WTC11 (cell line): ENCODE measurements at regions not wholly inside any gene's neighbourhood (a gene's known extent, or its start where the extent isn't known, plus 50 kb on each side); places are given as distances from the start of the nearest gene placed in this dataset.

Experiments used
- ATAC-seq: fragments of 200-7000 bp; cut with Tn5 transposase; 2 replicates; pipeline ENCODE4 v1.10.0; 2021; ENCODE audit warnings: mild to moderate bottlenecking, moderate library complexity
- CTCF ChIA-PET: fragments of 300-600 bp; sonication (Branson Sonifier 250); formaldehyde crosslinking; loops from one replicate; lab custom pipeline; 2021; ENCODE audit warnings: antibody characterized with exemption; lab: Charles Lee
- POLR2A ChIA-PET: fragments of 350-600 bp; sonication (Branson Sonifier 250); formaldehyde crosslinking; loops from one replicate; lab custom pipeline; 2021; ENCODE audit warnings: antibody characterized with exemption; lab: Charles Lee
- DNase-seq: peaks from one replicate; pipeline ENCODE4 v3.0.0; 2021; ENCODE audit warnings: low spot score
- H3K27ac Mint-ChIP-seq: 2 replicates; pipeline ENCODE4 v1.8.0; 2021; ENCODE audit warnings: mixed read lengths
- H3K27me3 Mint-ChIP-seq: 2 replicates; pipeline ENCODE4 v1.8.0; 2021; ENCODE audit warnings: low read depth, mild to moderate bottlenecking, moderate library complexity, mixed read lengths
- H3K36me3 Mint-ChIP-seq: 2 replicates; pipeline ENCODE4 v1.8.0; 2021; ENCODE audit warnings: mixed read lengths
- H3K4me1 Mint-ChIP-seq: 2 replicates; pipeline ENCODE4 v1.8.0; 2022; ENCODE audit warnings: mixed read lengths
- H3K4me3 Mint-ChIP-seq: 2 replicates; pipeline ENCODE4 v1.8.0; 2021; ENCODE audit warnings: mild to moderate bottlenecking, moderate library complexity, mixed read lengths
- H3K9me3 Mint-ChIP-seq: 2 replicates; pipeline ENCODE4 v1.8.0; 2021; ENCODE audit warnings: mixed read lengths
- IRF2 ChIP-seq: sonication (generic); formaldehyde crosslinking; IDR thresholded peaks from 2 replicates; pipeline ENCODE4 v1.8.0; 2022; ENCODE audit warnings: low read depth, missing genetic modification reagents, borderline replicate concordance
- RELA ChIP-seq: sonication (generic); formaldehyde crosslinking; IDR thresholded peaks from 2 replicates; pipeline ENCODE4 v1.8.1; 2022; ENCODE audit warnings: missing genetic modification reagents, mild to moderate bottlenecking, borderline replicate concordance
- TF ChIP-seq, protein P1 (sequence below): sonication (generic); formaldehyde crosslinking; IDR thresholded peaks from 2 replicates; pipeline ENCODE4 v1.8.1; 2022; ENCODE audit warnings: low read depth, mild to moderate bottlenecking, moderate library complexity, missing genetic modification reagents, borderline replicate concordance
- TF ChIP-seq, protein P2 (sequence below): fragments of 250-450 bp; sonication (Bioruptor Pico); IDR thresholded peaks from 2 replicates; pipeline ENCODE4 v1.9.0; 2021; ENCODE audit warnings: mild to moderate bottlenecking, borderline replicate concordance
- TF ChIP-seq, protein P3 (sequence below): sonication (generic); formaldehyde crosslinking; IDR thresholded peaks from 2 replicates; pipeline ENCODE4 v1.8.1; 2022; ENCODE audit warnings: missing genetic modification reagents, borderline replicate concordance
- TF ChIP-seq, protein P4 (sequence below): sonication (generic); formaldehyde crosslinking; IDR thresholded peaks from 2 replicates; pipeline ENCODE4 v1.8.0; 2023; ENCODE audit warnings: missing genetic modification reagents, mild to moderate bottlenecking, borderline replicate concordance
- TF ChIP-seq, protein P5 (sequence below): sonication (generic); formaldehyde crosslinking; IDR thresholded peaks from 2 replicates; pipeline ENCODE4 v1.8.0; 2022; ENCODE audit warnings: mild to moderate bottlenecking, missing genetic modification reagents
- TF ChIP-seq, protein P6 (sequence below): sonication (generic); formaldehyde crosslinking; IDR thresholded peaks from 2 replicates; pipeline ENCODE4 v1.8.1; 2023; ENCODE audit warnings: mild to moderate bottlenecking, missing genetic modification reagents, borderline replicate concordance

DNA sequence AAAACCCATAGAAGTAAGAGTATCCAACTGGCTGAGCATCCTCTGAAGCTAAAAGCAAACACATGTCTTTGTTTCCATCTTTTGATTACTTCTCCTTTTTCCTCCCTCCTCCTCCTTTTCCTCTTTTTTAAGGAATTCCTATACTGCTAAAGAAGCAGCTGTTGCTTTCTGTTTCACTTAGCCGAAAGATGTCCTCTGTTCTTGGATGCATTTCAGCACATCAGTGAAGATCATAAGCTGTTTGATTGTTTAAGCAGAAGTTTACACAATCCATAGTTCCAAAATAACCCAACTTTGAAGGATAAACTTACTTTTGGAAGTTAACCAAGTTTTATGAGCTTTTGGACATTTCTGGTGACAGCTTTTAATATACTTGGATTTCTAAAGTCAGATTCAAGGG lies 55.1 kb upstream of the TNIP3 start:
- CTCF ChIA-PET: interaction anchor here (1.2 kb wide), 1 partner anchor 33 kb away, joined by 4 read pairs; no protein-coding TSS in a partner anchor
- ATAC-seq: no peak
- POLR2A ChIA-PET: no interaction called here
- H3K27ac Mint-ChIP-seq: no peak overlapping the region
- DNase-seq: no peak
- no peaks in the 10 kb centered on the region for H3K9me3 Mint-ChIP-seq
- TF ChIP-seq, protein P1, sequence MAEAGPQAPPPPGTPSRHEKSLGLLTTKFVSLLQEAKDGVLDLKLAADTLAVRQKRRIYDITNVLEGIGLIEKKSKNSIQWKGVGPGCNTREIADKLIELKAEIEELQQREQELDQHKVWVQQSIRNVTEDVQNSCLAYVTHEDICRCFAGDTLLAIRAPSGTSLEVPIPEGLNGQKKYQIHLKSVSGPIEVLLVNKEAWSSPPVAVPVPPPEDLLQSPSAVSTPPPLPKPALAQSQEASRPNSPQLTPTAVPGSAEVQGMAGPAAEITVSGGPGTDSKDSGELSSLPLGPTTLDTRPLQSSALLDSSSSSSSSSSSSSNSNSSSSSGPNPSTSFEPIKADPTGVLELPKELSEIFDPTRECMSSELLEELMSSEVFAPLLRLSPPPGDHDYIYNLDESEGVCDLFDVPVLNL (CRISPR knock-in tag): no peak
- TF ChIP-seq, protein P2, sequence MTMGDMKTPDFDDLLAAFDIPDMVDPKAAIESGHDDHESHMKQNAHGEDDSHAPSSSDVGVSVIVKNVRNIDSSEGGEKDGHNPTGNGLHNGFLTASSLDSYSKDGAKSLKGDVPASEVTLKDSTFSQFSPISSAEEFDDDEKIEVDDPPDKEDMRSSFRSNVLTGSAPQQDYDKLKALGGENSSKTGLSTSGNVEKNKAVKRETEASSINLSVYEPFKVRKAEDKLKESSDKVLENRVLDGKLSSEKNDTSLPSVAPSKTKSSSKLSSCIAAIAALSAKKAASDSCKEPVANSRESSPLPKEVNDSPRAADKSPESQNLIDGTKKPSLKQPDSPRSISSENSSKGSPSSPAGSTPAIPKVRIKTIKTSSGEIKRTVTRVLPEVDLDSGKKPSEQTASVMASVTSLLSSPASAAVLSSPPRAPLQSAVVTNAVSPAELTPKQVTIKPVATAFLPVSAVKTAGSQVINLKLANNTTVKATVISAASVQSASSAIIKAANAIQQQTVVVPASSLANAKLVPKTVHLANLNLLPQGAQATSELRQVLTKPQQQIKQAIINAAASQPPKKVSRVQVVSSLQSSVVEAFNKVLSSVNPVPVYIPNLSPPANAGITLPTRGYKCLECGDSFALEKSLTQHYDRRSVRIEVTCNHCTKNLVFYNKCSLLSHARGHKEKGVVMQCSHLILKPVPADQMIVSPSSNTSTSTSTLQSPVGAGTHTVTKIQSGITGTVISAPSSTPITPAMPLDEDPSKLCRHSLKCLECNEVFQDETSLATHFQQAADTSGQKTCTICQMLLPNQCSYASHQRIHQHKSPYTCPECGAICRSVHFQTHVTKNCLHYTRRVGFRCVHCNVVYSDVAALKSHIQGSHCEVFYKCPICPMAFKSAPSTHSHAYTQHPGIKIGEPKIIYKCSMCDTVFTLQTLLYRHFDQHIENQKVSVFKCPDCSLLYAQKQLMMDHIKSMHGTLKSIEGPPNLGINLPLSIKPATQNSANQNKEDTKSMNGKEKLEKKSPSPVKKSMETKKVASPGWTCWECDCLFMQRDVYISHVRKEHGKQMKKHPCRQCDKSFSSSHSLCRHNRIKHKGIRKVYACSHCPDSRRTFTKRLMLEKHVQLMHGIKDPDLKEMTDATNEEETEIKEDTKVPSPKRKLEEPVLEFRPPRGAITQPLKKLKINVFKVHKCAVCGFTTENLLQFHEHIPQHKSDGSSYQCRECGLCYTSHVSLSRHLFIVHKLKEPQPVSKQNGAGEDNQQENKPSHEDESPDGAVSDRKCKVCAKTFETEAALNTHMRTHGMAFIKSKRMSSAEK (CRISPR knock-in tag): no peak
- TF ChIP-seq, protein P3, sequence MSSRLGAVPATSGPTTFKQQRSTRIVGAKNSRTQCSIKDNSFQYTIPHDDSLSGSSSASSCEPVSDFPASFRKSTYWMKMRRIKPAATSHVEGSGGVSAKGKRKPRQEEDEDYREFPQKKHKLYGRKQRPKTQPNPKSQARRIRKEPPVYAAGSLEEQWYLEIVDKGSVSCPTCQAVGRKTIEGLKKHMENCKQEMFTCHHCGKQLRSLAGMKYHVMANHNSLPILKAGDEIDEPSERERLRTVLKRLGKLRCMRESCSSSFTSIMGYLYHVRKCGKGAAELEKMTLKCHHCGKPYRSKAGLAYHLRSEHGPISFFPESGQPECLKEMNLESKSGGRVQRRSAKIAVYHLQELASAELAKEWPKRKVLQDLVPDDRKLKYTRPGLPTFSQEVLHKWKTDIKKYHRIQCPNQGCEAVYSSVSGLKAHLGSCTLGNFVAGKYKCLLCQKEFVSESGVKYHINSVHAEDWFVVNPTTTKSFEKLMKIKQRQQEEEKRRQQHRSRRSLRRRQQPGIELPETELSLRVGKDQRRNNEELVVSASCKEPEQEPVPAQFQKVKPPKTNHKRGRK (CRISPR knock-in tag): no peak
- TF ChIP-seq, protein P4, sequence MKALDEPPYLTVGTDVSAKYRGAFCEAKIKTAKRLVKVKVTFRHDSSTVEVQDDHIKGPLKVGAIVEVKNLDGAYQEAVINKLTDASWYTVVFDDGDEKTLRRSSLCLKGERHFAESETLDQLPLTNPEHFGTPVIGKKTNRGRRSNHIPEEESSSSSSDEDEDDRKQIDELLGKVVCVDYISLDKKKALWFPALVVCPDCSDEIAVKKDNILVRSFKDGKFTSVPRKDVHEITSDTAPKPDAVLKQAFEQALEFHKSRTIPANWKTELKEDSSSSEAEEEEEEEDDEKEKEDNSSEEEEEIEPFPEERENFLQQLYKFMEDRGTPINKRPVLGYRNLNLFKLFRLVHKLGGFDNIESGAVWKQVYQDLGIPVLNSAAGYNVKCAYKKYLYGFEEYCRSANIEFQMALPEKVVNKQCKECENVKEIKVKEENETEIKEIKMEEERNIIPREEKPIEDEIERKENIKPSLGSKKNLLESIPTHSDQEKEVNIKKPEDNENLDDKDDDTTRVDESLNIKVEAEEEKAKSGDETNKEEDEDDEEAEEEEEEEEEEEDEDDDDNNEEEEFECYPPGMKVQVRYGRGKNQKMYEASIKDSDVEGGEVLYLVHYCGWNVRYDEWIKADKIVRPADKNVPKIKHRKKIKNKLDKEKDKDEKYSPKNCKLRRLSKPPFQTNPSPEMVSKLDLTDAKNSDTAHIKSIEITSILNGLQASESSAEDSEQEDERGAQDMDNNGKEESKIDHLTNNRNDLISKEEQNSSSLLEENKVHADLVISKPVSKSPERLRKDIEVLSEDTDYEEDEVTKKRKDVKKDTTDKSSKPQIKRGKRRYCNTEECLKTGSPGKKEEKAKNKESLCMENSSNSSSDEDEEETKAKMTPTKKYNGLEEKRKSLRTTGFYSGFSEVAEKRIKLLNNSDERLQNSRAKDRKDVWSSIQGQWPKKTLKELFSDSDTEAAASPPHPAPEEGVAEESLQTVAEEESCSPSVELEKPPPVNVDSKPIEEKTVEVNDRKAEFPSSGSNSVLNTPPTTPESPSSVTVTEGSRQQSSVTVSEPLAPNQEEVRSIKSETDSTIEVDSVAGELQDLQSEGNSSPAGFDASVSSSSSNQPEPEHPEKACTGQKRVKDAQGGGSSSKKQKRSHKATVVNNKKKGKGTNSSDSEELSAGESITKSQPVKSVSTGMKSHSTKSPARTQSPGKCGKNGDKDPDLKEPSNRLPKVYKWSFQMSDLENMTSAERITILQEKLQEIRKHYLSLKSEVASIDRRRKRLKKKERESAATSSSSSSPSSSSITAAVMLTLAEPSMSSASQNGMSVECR (CRISPR knock-in tag): no peak
- no peak for TF ChIP-seq IRF2
- TF ChIP-seq, protein P5, sequence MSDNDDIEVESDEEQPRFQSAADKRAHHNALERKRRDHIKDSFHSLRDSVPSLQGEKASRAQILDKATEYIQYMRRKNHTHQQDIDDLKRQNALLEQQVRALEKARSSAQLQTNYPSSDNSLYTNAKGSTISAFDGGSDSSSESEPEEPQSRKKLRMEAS (CRISPR knock-in tag): no peak
- TF ChIP-seq RELA (CRISPR knock-in tag): no peak
- TF ChIP-seq, protein P6, sequence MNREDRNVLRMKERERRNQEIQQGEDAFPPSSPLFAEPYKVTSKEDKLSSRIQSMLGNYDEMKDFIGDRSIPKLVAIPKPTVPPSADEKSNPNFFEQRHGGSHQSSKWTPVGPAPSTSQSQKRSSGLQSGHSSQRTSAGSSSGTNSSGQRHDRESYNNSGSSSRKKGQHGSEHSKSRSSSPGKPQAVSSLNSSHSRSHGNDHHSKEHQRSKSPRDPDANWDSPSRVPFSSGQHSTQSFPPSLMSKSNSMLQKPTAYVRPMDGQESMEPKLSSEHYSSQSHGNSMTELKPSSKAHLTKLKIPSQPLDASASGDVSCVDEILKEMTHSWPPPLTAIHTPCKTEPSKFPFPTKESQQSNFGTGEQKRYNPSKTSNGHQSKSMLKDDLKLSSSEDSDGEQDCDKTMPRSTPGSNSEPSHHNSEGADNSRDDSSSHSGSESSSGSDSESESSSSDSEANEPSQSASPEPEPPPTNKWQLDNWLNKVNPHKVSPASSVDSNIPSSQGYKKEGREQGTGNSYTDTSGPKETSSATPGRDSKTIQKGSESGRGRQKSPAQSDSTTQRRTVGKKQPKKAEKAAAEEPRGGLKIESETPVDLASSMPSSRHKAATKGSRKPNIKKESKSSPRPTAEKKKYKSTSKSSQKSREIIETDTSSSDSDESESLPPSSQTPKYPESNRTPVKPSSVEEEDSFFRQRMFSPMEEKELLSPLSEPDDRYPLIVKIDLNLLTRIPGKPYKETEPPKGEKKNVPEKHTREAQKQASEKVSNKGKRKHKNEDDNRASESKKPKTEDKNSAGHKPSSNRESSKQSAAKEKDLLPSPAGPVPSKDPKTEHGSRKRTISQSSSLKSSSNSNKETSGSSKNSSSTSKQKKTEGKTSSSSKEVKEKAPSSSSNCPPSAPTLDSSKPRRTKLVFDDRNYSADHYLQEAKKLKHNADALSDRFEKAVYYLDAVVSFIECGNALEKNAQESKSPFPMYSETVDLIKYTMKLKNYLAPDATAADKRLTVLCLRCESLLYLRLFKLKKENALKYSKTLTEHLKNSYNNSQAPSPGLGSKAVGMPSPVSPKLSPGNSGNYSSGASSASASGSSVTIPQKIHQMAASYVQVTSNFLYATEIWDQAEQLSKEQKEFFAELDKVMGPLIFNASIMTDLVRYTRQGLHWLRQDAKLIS (CRISPR knock-in tag): no peak
- H3K36me3 Mint-ChIP-seq: no peaks in the 10 kb centered on the region
- peaks cover 3% of the 10 kb centered on the region; the same call in 1 of the 2 replicates for H3K4me1 Mint-ChIP-seq
- H3K4me3 Mint-ChIP-seq: no peak overlapping the region
- no peaks in the 10 kb centered on the region for H3K27me3 Mint-ChIP-seq
